GM12891 (cell line): ENCODE measurements at regions not wholly inside any gene's neighbourhood (a gene's known extent, or its start where the extent isn't known, plus 50 kb on each side); places are given as distances from the start of the nearest gene placed in this dataset.
"Not testable (repeated sequence)": the region's sequence is repeated elsewhere in the genome, so short reads cannot be mapped to it uniquely, and the experiment has no call there.

Experiments used
- POLR2A ChIP-seq: IDR thresholded peaks from 2 replicates; pipeline ENCODE4 v1.6.1; 2011; ENCODE audit warnings: low read depth, low read length, control low read depth
- POLR2AphosphoS5 ChIP-seq: IDR thresholded peaks from 2 replicates; pipeline ENCODE4 v1.6.1; 2011; ENCODE audit warnings: low read depth, low read length, control low read depth
- POU2F2 ChIP-seq: IDR thresholded peaks from 2 replicates; pipeline ENCODE4 v1.6.1; 2011; ENCODE audit warnings: low read depth, mild to moderate bottlenecking, control low read depth, low read length, moderate library complexity

- not testable (repeated sequence) for TF ChIP-seq POLR2A, POLR2AphosphoS5, POU2F2
These were observed 301.2 kb upstream of the RGS6 start for GRCh38 chr14:71631030-71631429.
